HL-60 (cell line): ENCODE measurements at regions not wholly inside any gene's neighbourhood (a gene's known extent, or its start where the extent isn't known, plus 50 kb on each side); places are given as distances from the start of the nearest gene placed in this dataset.
A peak's percentile ranks its signal among the peaks of the same experiment; 100 is the strongest.
"Not testable (repeated sequence)": the region's sequence is repeated elsewhere in the genome, so short reads cannot be mapped to it uniquely, and the experiment has no call there.

Experiments
- DNase-seq, 2 experiments: peaks; one replicate each; pipeline ENCODE4 v3.0.0-alpha.2; 2010 to 2020; ENCODE audit warnings: low read depth in 1 of 2, low spot score in 1 of 2
- H3K27ac ChIP-seq: fragments of 250-450 bp; sonication (Bioruptor Pico); replicated peaks from 2 replicates; pipeline ENCODE4 v1.5.1; 2020; ENCODE audit warnings: mild to moderate bottlenecking, moderate library complexity
- H3K27me3 ChIP-seq: fragments of 250-450 bp; sonication (Bioruptor Pico); 2 replicates; pipeline ENCODE4 v1.5.1; 2021; ENCODE audit warnings: mild to moderate bottlenecking, moderate library complexity; ENCODE audit not compliant: insufficient read depth, poor library complexity, severe bottlenecking
- H3K4me3 ChIP-seq: replicated peaks from 2 replicates; pipeline ENCODE4 v1.5.1; 2011; ENCODE audit warnings: mild to moderate bottlenecking, control low read depth, low read length; ENCODE audit not compliant: insufficient read depth
- CTCF ChIP-seq: IDR thresholded peaks from one replicate; pipeline ENCODE4 v1.5.1; 2011; ENCODE audit warnings: low read length, control low read depth, inconsistent platforms; ENCODE audit not compliant: insufficient read depth
- GABPA ChIP-seq: IDR thresholded peaks from 2 replicates; pipeline ENCODE4 v1.6.1; 2012; ENCODE audit warnings: low read depth
- POLR2AphosphoS5 ChIP-seq: IDR thresholded peaks from 2 replicates; pipeline ENCODE4 v1.6.1; 2012; ENCODE audit warnings: low read depth
- SPI1 ChIP-seq: IDR thresholded peaks from 2 replicates; pipeline ENCODE4 v1.6.1; 2012; ENCODE audit warnings: low read depth, mild to moderate bottlenecking, borderline replicate concordance
- TF ChIP-seq, protein P1 (sequence below): IDR thresholded peaks from 2 replicates; pipeline ENCODE4 v1.6.1; 2012; ENCODE audit warnings: low read depth; ENCODE audit not compliant: insufficient replicate concordance

- H3K27me3 ChIP-seq, result no peaks in the 10 kb centered on the region
- no peak overlapping the region for H3K27ac ChIP-seq
- peak; percentile 47 to 52 for DNase-seq
- TF ChIP-seq POLR2AphosphoS5, result no peak
- TF ChIP-seq GABPA, result no peak
- TF ChIP-seq, protein P1, sequence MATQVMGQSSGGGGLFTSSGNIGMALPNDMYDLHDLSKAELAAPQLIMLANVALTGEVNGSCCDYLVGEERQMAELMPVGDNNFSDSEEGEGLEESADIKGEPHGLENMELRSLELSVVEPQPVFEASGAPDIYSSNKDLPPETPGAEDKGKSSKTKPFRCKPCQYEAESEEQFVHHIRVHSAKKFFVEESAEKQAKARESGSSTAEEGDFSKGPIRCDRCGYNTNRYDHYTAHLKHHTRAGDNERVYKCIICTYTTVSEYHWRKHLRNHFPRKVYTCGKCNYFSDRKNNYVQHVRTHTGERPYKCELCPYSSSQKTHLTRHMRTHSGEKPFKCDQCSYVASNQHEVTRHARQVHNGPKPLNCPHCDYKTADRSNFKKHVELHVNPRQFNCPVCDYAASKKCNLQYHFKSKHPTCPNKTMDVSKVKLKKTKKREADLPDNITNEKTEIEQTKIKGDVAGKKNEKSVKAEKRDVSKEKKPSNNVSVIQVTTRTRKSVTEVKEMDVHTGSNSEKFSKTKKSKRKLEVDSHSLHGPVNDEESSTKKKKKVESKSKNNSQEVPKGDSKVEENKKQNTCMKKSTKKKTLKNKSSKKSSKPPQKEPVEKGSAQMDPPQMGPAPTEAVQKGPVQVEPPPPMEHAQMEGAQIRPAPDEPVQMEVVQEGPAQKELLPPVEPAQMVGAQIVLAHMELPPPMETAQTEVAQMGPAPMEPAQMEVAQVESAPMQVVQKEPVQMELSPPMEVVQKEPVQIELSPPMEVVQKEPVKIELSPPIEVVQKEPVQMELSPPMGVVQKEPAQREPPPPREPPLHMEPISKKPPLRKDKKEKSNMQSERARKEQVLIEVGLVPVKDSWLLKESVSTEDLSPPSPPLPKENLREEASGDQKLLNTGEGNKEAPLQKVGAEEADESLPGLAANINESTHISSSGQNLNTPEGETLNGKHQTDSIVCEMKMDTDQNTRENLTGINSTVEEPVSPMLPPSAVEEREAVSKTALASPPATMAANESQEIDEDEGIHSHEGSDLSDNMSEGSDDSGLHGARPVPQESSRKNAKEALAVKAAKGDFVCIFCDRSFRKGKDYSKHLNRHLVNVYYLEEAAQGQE, result no peak
- peak; percentile 33 for TF ChIP-seq CTCF
- TF ChIP-seq SPI1, result peak; percentile 66; the same call in 1 of the 2 replicates
- no peak overlapping the region for H3K4me3 ChIP-seq
Measured at GRCh38 chr1:188782220-188782841, 1695.3 kb downstream of the BRINP3 start.

- TF ChIP-seq POLR2AphosphoS5, result no peak
- TF ChIP-seq, protein P1, result no peak
- TF ChIP-seq CTCF, result no peak
- no peak for TF ChIP-seq GABPA
- no peak for TF ChIP-seq SPI1
- Histone ChIP-seq H3K27ac (no peak overlapping the region), H3K4me3 (no peak overlapping the region), H3K27me3 (no peaks in the 10 kb centered on the region)
- DNase-seq, result no peak
Measured at GRCh38 chr1:188794969-188795368, 1682.7 kb downstream of the BRINP3 start.

GRCh38 chr1:188812153-188812552 lies 1665.5 kb downstream of the BRINP3 start:
- not testable (repeated sequence) for H3K4me3 ChIP-seq, DNase-seq, H3K27me3 ChIP-seq, H3K27ac ChIP-seq

- not testable (repeated sequence) for H3K4me3 ChIP-seq, DNase-seq, H3K27me3 ChIP-seq, H3K27ac ChIP-seq
Measured at GRCh38 chr1:188812836-188813573, 1664.7 kb downstream of the BRINP3 start.

GRCh38 chr1:188817814-188818213 lies 1659.8 kb downstream of the BRINP3 start:
- H3K27me3 ChIP-seq, result no peaks in the 10 kb centered on the region
- no peak overlapping the region for H3K4me3 ChIP-seq
- no peak for DNase-seq
- no peak overlapping the region for H3K27ac ChIP-seq
- TF ChIP-seq CTCF (no peak), SPI1 (no peak), GABPA (no peak), POLR2AphosphoS5 (no peak)
- TF ChIP-seq, protein P1, result no peak
